Keratinocyte (primary cell): ENCODE measurements at regions not wholly inside any gene's neighbourhood (a gene's known extent, or its start where the extent isn't known, plus 50 kb on each side); places are given as distances from the start of the nearest gene placed in this dataset.

Experiments
- DNase-seq: peaks from one replicate; pipeline ENCODE4 v3.0.0-alpha.2; 2011; ENCODE audit warnings: low read depth, missing footprints, low spot score
- FAIRE-seq: peaks from 2 replicates; lab custom pipeline; 2011; peaks lifted over from hg19 to GRCh38; lab: Jason Lieb, UNC
- H2AFZ ChIP-seq: 2 replicates; pipeline ENCODE4 v1.6.0; 2012; ENCODE audit warnings: low read length, control low read depth, inconsistent platforms; ENCODE audit not compliant: control insufficient read depth
- H3K27ac ChIP-seq: 2 replicates; pipeline ENCODE4 v1.5.1; 2011; ENCODE audit warnings: low read length; ENCODE audit not compliant: control insufficient read depth, insufficient read depth
- H3K27me3 ChIP-seq: 3 replicates; pipeline ENCODE4 v1.6.0; 2011; ENCODE audit warnings: low read length; ENCODE audit not compliant: control insufficient read depth, insufficient read depth; ENCODE audit errors: extremely low read depth
- H3K36me3 ChIP-seq, 2 experiments: 2 replicates in 1 of 2; 3 replicates in 1 of 2; pipeline ENCODE4 v1.5.1; 2011; ENCODE audit warnings: low read length in 2 of 2, mild to moderate bottlenecking in 1 of 2; ENCODE audit not compliant: control insufficient read depth in 2 of 2, insufficient read depth in 2 of 2; ENCODE audit errors: extremely low read depth in 1 of 2
- H3K4me1 ChIP-seq: 3 replicates; pipeline ENCODE4 v1.5.1; 2011; ENCODE audit warnings: low read length; ENCODE audit not compliant: control insufficient read depth, insufficient read depth; ENCODE audit errors: extremely low read depth
- H3K4me2 ChIP-seq: 3 replicates; pipeline ENCODE4 v1.6.0; 2011; ENCODE audit warnings: low read depth, low read length; ENCODE audit not compliant: control insufficient read depth, insufficient read depth; ENCODE audit errors: extremely low read depth
- H3K4me3 ChIP-seq, 3 experiments: fragments of 200-600 bp in 1 of 3; sonication (generic) in 1 of 3; 2 replicates in 2 of 3; 3 replicates in 1 of 3; pipeline ENCODE4 v1.5.1; 2011 to 2016; ENCODE audit warnings: low read length in 3 of 3, mild to moderate bottlenecking in 3 of 3, control low read depth in 2 of 3, inconsistent platforms in 1 of 3, low read depth in 1 of 3, mixed read lengths in 1 of 3, mixed run types in 1 of 3, moderate library complexity in 1 of 3; ENCODE audit not compliant: control insufficient read depth in 2 of 3, insufficient read depth in 2 of 3; ENCODE audit errors: extremely low read depth in 1 of 3
- H3K79me2 ChIP-seq: 2 replicates; pipeline ENCODE4 v1.6.0; 2012; ENCODE audit warnings: low read length; ENCODE audit not compliant: control insufficient read depth, insufficient read depth
- H3K9ac ChIP-seq: 3 replicates; pipeline ENCODE4 v1.6.0; 2011; ENCODE audit warnings: low read length; ENCODE audit not compliant: control insufficient read depth, insufficient read depth; ENCODE audit errors: extremely low read depth
- H3K9me1 ChIP-seq: 3 replicates; pipeline ENCODE4 v1.6.0; 2011; ENCODE audit warnings: low read length; ENCODE audit not compliant: control insufficient read depth, insufficient read depth; ENCODE audit errors: extremely low read depth
- H3K9me3 ChIP-seq: 2 replicates; pipeline ENCODE4 v1.5.1; 2012; ENCODE audit warnings: low read depth, low read length; ENCODE audit not compliant: control insufficient read depth
- H4K20me1 ChIP-seq: 3 replicates; pipeline ENCODE4 v1.6.0; 2011; ENCODE audit warnings: low read length; ENCODE audit not compliant: control insufficient read depth, insufficient read depth; ENCODE audit errors: extremely low read depth
- CTCF ChIP-seq, 3 experiments: IDR thresholded peaks in 1 of 3; conservative IDR thresholded peaks in 1 of 3; optimal IDR thresholded peaks in 1 of 3; 2 replicates in 2 of 3; 3 replicates in 1 of 3; pipeline versions ENCODE3 to v1.5.1; 2011; ENCODE audit warnings: low read length in 3 of 3, mild to moderate bottlenecking in 3 of 3, moderate library complexity in 2 of 3, control low read depth in 1 of 3, inconsistent platforms in 1 of 3; ENCODE audit not compliant: insufficient read depth in 2 of 3; ENCODE audit errors: extremely low read depth in 1 of 3
- EZH2 ChIP-seq: IDR thresholded peaks from one replicate; pipeline ENCODE4 v1.6.1; 2012; ENCODE audit warnings: inconsistent platforms, mild to moderate bottlenecking, low read length, moderate library complexity
- dilution Hi-C: fragments of 300-500 bp; cut with MboI; formaldehyde crosslinking; loops from one replicate; pipeline ENCODE4 v1.7.0; 2020; ENCODE audit warnings: low sequenced_read_pairs; ENCODE audit not compliant: extremely low pct_ligation_motif_present

GRCh38 chr7:124338861-124339260 lies 306.0 kb upstream of the TMEM229A start:
- Histone ChIP-seq H3K79me2 (no peaks in the 10 kb centered on the region), H2AFZ (no peak overlapping the region), H3K27ac (no peak overlapping the region), H3K4me3 (no peak overlapping the region), H4K20me1 (no peaks in the 10 kb centered on the region), H3K4me2 (no peak overlapping the region), H3K9me3 (no peaks in the 10 kb centered on the region), H3K9ac (no peak overlapping the region), H3K27me3 (no peaks in the 10 kb centered on the region), H3K9me1 (no peaks in the 10 kb centered on the region), H3K36me3 (no peaks in the 10 kb centered on the region), H3K4me1 (no peaks in the 10 kb centered on the region)
- dilution Hi-C loops: no loop called here
- no peak for DNase-seq
- no peak for TF ChIP-seq EZH2
- TF ChIP-seq CTCF (optimal IDR thresholded peaks at IDR 0.05 in 1 of 3, IDR thresholded peaks at IDR 0.05 in 1 of 3, conservative IDR thresholded peaks at IDR 0.05 in 1 of 3; ENCODE audit: extremely low read depth in 1 of 3, insufficient read depth in 2 of 3, low read length in 3 of 3): no peak
- FAIRE-seq: no peak

GRCh38 chr7:124330731-124331407 lies 298.0 kb upstream of the TMEM229A start:
- Histone ChIP-seq H3K4me1 (no peaks in the 10 kb centered on the region), H3K9me3 (no peaks in the 10 kb centered on the region), H3K27me3 (no peaks in the 10 kb centered on the region), H3K9ac (no peak overlapping the region), H4K20me1 (no peaks in the 10 kb centered on the region), H3K9me1 (no peaks in the 10 kb centered on the region), H3K79me2 (no peaks in the 10 kb centered on the region), H2AFZ (no peak overlapping the region), H3K4me3 (no peak overlapping the region), H3K36me3 (no peaks in the 10 kb centered on the region), H3K4me2 (no peak overlapping the region), H3K27ac (no peak overlapping the region)
- DNase-seq: no peak
- dilution Hi-C loops: no loop called here
- TF ChIP-seq EZH2: no peak
- TF ChIP-seq CTCF (optimal IDR thresholded peaks at IDR 0.05 in 1 of 3, IDR thresholded peaks at IDR 0.05 in 1 of 3, conservative IDR thresholded peaks at IDR 0.05 in 1 of 3; ENCODE audit: extremely low read depth in 1 of 3, insufficient read depth in 2 of 3, low read length in 3 of 3): no peak
- FAIRE-seq: no peak
